Fibroblast of the aortic adventitia (primary cell): ENCODE measurements at regions not wholly inside any gene's neighbourhood (a gene's known extent, or its start where the extent isn't known, plus 50 kb on each side); places are given as distances from the start of the nearest gene placed in this dataset.

Experiments used
- DNase-seq: peaks from one replicate; pipeline ENCODE4 v3.0.0-alpha.2; 2010; ENCODE audit warnings: low read depth
- H3K4me3 ChIP-seq: 2 replicates; pipeline ENCODE4 v1.5.1; 2011; ENCODE audit warnings: low read depth, mild to moderate bottlenecking, control low read depth, low read length, moderate library complexity
- TF ChIP-seq, protein P1 (sequence below): IDR thresholded peaks from 2 replicates; pipeline ENCODE4 v1.5.1; 2011; ENCODE audit warnings: mild to moderate bottlenecking, low read length, control low read depth, inconsistent platforms; ENCODE audit not compliant: insufficient read depth

DNA sequence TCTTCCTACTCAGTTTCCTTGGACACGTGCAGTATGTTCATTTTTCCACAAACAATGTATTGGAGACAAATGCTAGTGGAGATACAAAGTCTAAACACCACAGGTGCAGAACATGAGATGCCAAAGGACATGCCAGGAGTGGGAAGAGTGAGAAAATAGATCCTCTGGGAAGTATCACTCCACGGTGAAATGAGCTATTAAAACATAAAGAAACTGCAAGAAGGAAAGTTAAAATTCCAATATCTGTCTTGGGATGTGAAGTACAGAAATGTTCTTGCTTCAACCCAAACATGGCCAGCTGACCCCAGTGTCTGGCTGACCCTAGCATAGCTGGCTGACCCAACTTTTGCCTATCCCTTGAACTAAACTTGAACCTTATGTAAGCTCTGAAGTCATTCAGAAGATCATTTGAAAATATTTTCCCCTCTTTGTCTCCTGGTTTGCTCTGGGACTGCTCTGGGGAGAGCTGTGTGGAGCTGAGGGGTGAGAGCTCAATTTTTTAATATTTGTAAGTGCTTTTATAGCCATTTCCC, 59.5 kb downstream of the FZD1 start:
- no peak overlapping the region for H3K4me3 ChIP-seq
- TF ChIP-seq, protein P1, sequence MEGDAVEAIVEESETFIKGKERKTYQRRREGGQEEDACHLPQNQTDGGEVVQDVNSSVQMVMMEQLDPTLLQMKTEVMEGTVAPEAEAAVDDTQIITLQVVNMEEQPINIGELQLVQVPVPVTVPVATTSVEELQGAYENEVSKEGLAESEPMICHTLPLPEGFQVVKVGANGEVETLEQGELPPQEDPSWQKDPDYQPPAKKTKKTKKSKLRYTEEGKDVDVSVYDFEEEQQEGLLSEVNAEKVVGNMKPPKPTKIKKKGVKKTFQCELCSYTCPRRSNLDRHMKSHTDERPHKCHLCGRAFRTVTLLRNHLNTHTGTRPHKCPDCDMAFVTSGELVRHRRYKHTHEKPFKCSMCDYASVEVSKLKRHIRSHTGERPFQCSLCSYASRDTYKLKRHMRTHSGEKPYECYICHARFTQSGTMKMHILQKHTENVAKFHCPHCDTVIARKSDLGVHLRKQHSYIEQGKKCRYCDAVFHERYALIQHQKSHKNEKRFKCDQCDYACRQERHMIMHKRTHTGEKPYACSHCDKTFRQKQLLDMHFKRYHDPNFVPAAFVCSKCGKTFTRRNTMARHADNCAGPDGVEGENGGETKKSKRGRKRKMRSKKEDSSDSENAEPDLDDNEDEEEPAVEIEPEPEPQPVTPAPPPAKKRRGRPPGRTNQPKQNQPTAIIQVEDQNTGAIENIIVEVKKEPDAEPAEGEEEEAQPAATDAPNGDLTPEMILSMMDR: no peak
- no peak for DNase-seq

- TF ChIP-seq, protein P1: no peak
- DNase-seq: no peak
- H3K4me3 ChIP-seq: no peak overlapping the region
Observed at GRCh38 chr7:91324663-91325062, 60.4 kb downstream of the FZD1 start.

GRCh38 chr7:91325726-91326125, 61.5 kb downstream of the FZD1 start:
- H3K4me3 ChIP-seq: no peak overlapping the region
- TF ChIP-seq, protein P1: no peak
- DNase-seq: no peak

- TF ChIP-seq, protein P1: no peak
Observed at GRCh38 chr7:91326516-91327199, 62.4 kb downstream of the FZD1 start.

DNA sequence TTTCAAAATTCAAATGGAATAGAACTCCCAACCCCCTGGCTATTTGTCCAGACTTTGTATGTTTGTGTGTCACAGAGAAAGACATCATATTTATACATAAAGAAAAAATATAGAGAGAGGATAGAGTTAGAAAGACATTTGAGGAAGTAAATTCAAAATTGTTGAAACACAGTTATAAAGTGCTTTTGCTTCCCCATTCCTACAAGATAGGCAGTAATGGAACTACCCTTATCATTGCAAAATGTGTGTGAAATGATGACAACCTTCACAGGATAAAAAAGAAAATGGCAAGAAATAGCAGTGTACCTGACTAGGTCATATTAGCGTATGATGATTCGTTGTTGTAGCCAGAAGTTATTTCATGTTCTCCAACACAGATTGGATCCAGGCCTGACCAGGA, 63.1 kb downstream of the FZD1 start:
- TF ChIP-seq, protein P1: no peak
- H3K4me3 ChIP-seq: no peak overlapping the region
- DNase-seq: no peak

More at GRCh38 chr7:91326516-91327199, 62.4 kb downstream of the FZD1 start:
- no peak for DNase-seq
- no peak overlapping the region for H3K4me3 ChIP-seq

- no peak overlapping the region for H3K4me3 ChIP-seq
- TF ChIP-seq, protein P1: no peak
- DNase-seq: peak; percentile 19
Observed at GRCh38 chr7:91329571-91329970, 65.3 kb downstream of the FZD1 start.

DNA sequence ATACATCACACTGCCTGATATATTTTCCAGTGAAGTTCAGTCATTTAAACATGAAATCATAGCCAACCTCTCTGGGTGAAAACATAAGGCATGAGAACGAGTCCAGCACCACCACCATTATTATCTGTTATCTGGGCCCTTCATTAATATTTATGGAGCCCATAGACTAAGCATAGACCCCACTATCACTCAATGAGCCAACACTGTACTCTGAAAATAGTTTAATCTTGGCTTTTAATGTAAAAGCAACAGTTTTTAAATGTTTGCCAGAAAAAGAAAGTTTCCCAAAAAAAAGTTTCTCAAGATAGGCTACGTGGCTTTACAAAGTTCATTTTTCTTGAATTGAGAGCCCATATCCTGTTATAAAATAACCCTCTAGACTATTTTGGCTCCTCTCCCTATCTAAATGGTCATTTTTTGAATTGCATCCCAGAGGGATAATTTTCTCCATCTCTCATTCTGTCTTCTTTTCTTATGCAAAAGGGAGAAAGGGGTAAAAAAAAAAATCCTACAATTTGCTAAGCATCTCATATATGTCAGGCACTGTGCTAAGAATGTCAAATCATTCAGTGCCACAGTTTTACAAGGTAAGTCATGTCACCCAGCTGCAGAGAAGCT, 66.1 kb downstream of the FZD1 start:
- TF ChIP-seq, protein P1: no peak
- no peak overlapping the region for H3K4me3 ChIP-seq
- DNase-seq: peak; percentile 83
